ENCODE measurements at regions not wholly inside any gene's neighbourhood (a gene's known extent, or its start where the extent isn't known, plus 50 kb on each side); places are given as distances from the start of the nearest gene placed in this dataset.

DNA sequence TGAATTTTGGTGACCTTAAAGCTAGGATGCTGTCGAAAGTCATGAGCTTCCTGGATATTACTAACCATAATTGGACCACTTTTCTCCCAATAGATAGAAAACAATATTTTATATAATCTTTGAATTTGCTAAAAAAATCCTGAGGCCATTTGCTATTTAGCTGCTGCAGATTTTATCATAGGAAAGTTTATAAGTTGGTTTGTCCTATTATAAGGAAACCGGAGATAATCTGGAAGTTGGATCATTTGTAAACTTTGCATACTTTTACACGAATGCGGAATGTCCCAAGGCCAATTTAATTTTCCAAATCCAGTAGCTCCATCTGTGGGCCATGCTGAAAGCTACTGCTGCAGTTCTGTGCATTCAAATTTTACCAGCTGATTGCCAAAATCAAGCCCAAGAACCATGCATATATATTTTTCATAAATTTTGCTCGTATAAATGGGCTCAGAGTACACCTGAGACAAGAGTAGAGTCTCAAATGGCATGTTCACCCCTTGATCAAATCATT is 378.3 kb downstream of the FAM181B start:
- TF ChIP-seq POLR2A (IDR thresholded peaks at IDR 0.05; ENCODE audit: low read depth, low read length), result no peak
- TF ChIP-seq POLR2AphosphoS5 (IDR thresholded peaks at IDR 0.05; ENCODE audit: low read depth, low read length), result no peak

Measured in GM12892 (cell line).